Right ventricle myocardium inferior (tissue), 1 donor: ENCODE measurements at regions not wholly inside any gene's neighbourhood (a gene's known extent, or its start where the extent isn't known, plus 50 kb on each side); places are given as distances from the start of the nearest gene placed in this dataset.

ENCODE experiments used
- ATAC-seq: fragments of 200-7000 bp; cut with Tn5 transposase; one replicate; pipeline ENCODE4 v1.9.1; 2020; ENCODE audit warnings: mild to moderate bottlenecking, moderate library complexity
- DNase-seq: peaks from one replicate; pipeline ENCODE4 v3.0.0; 2021; ENCODE audit errors: missing footprints
- intact Hi-C: fragments of 100-400 bp; cut with DNase I; formaldehyde crosslinking; loops from one replicate; pipeline ENCODE4 v1.11.0; 2022
- donor health status: DM: no; HTN: yes; CAD: no; lungs with severe emphysema.

GRCh38 chr10:44651834-44652233 is 259.3 kb upstream of the TMEM72 start:
- DNase-seq (no peak), ATAC-seq (no peak)
- intact Hi-C loops, result no loop called here

GRCh38 chr10:44659320-44659719 is 251.8 kb upstream of the TMEM72 start:
- no peak for DNase-seq
- intact Hi-C loops, result no loop called here
- no peak for ATAC-seq

- DNase-seq, result no peak
- intact Hi-C loops, result no loop called here
- ATAC-seq, result no peak
Observed at GRCh38 chr10:44660271-44660670, 250.9 kb upstream of the TMEM72 start.

GRCh38 chr10:44662051-44662450 is 249.1 kb upstream of the TMEM72 start:
- DNase-seq, result no peak
- intact Hi-C loops, result no loop called here
- ATAC-seq, result no peak

GRCh38 chr10:44668336-44668735 is 242.8 kb upstream of the TMEM72 start:
- ATAC-seq, result no peak

GRCh38 chr10:44671319-44671718 is 239.8 kb upstream of the TMEM72 start:
- no peak for DNase-seq
- intact Hi-C loops, result no loop called here

More at GRCh38 chr10:44668336-44668735, 242.8 kb upstream of the TMEM72 start:
- intact Hi-C loops, result no loop called here
- no peak for DNase-seq

GRCh38 chr10:44673245-44673983 is 237.7 kb upstream of the TMEM72 start:
- DNase-seq, result no peak
- intact Hi-C loops, result no loop called here
- no peak for ATAC-seq

More at GRCh38 chr10:44671319-44671718, 239.8 kb upstream of the TMEM72 start:
- ATAC-seq, result no peak

GRCh38 chr10:44674536-44675386 is 236.4 kb upstream of the TMEM72 start:
- DNase-seq, result no peak
- no peak for ATAC-seq
- intact Hi-C loops, result no loop called here

GRCh38 chr10:44675387-44675874 is 235.7 kb upstream of the TMEM72 start:
- ATAC-seq, result no peak
- intact Hi-C loops, result no loop called here
- DNase-seq, result no peak

- intact Hi-C loops, result loop anchor here (10.0 kb wide), 1 partner anchor 144 kb away; no protein-coding TSS in a partner anchor
- no peak for DNase-seq
- no peak for ATAC-seq
Observed at GRCh38 chr10:44680764-44681163, 230.4 kb upstream of the TMEM72 start.

- DNase-seq (peak; percentile 40), ATAC-seq (no peak)
- intact Hi-C loops, result loop anchor here (10.0 kb wide), 1 partner anchor 142 kb away; no protein-coding TSS in a partner anchor
Observed at GRCh38 chr10:44682507-44682906, 228.6 kb upstream of the TMEM72 start.

- no peak for DNase-seq
- intact Hi-C loops, result loop anchor here (10.0 kb wide), 1 partner anchor 140 kb away; no protein-coding TSS in a partner anchor
- no peak for ATAC-seq
Observed at GRCh38 chr10:44684661-44685060, 226.5 kb upstream of the TMEM72 start.

- intact Hi-C loops, result loop anchor here (10.0 kb wide), 1 partner anchor 140 kb away; no protein-coding TSS in a partner anchor
- DNase-seq (no peak), ATAC-seq (no peak)
Observed at GRCh38 chr10:44685220-44685619, 225.9 kb upstream of the TMEM72 start.

GRCh38 chr10:44685747-44686146 is 225.4 kb upstream of the TMEM72 start:
- no peak for DNase-seq
- intact Hi-C loops, result loop anchor here (10.0 kb wide), 1 partner anchor 139 kb away; no protein-coding TSS in a partner anchor
- no peak for ATAC-seq

- ATAC-seq, result no peak
- intact Hi-C loops, result loop anchor here (10.0 kb wide), 1 partner anchor 135 kb away; no protein-coding TSS in a partner anchor
- no peak for DNase-seq
Observed at GRCh38 chr10:44689368-44689767, 221.8 kb upstream of the TMEM72 start.

- ATAC-seq (peak; percentile 73), DNase-seq (no peak)
- intact Hi-C loops, result no loop called here
Observed at GRCh38 chr10:44696496-44696895, 214.6 kb upstream of the TMEM72 start.

- intact Hi-C loops, result no loop called here
- no peak for ATAC-seq
- no peak for DNase-seq
Observed at GRCh38 chr10:44697116-44697515, 214.0 kb upstream of the TMEM72 start.

GRCh38 chr10:44702531-44702930 is 208.6 kb upstream of the TMEM72 start:
- DNase-seq (no peak), ATAC-seq (no peak)
- intact Hi-C loops, result no loop called here
